GM23248 (cell line): ENCODE measurements at regions not wholly inside any gene's neighbourhood (a gene's known extent, or its start where the extent isn't known, plus 50 kb on each side); places are given as distances from the start of the nearest gene placed in this dataset.
"Not testable (repeated sequence)": the region's sequence is repeated elsewhere in the genome, so short reads cannot be mapped to it uniquely, and the experiment has no call there.

ENCODE experiments used
- DNase-seq: peaks from one replicate; pipeline ENCODE4 v3.0.0-alpha.2; 2015
- H2AFZ ChIP-seq: fragments of 200-600 bp; sonication (generic); 2 replicates; pipeline ENCODE4 v1.6.1; 2016; ENCODE audit warnings: antibody characterized with exemption
- H3F3A ChIP-seq: fragments of 200-600 bp; sonication (generic); 2 replicates; pipeline ENCODE4 v1.6.1; 2016; ENCODE audit warnings: mild to moderate bottlenecking, antibody characterized with exemption, mixed run types; ENCODE audit not compliant: insufficient read depth
- H3K27ac ChIP-seq: fragments of 200-600 bp; sonication (generic); 2 replicates; pipeline ENCODE4 v1.5.1; 2016; ENCODE audit warnings: mild to moderate bottlenecking
- H3K27me3 ChIP-seq: fragments of 200-600 bp; sonication (generic); replicated peaks from 2 replicates; pipeline ENCODE4 v1.6.1; 2016; ENCODE audit warnings: mild to moderate bottlenecking; ENCODE audit not compliant: insufficient read depth
- H3K36me3 ChIP-seq: fragments of 200-600 bp; sonication (generic); 2 replicates; pipeline ENCODE4 v1.6.1; 2016; ENCODE audit warnings: low read depth, mild to moderate bottlenecking
- H3K4me1 ChIP-seq: fragments of 200-600 bp; sonication (generic); 2 replicates; pipeline ENCODE4 v1.6.1; 2016; ENCODE audit warnings: mild to moderate bottlenecking; ENCODE audit not compliant: insufficient read depth
- H3K4me2 ChIP-seq: fragments of 200-600 bp; sonication (generic); one replicate; pipeline ENCODE4 v1.6.1; 2016; ENCODE audit warnings: mild to moderate bottlenecking; ENCODE audit not compliant: unreplicated experiment
- H3K4me3 ChIP-seq: fragments of 200-600 bp; sonication (generic); 2 replicates; pipeline ENCODE4 v1.5.1; 2016; ENCODE audit warnings: mild to moderate bottlenecking
- H3K79me2 ChIP-seq: fragments of 200-600 bp; sonication (generic); 2 replicates; pipeline ENCODE4 v1.6.1; 2016; ENCODE audit warnings: mild to moderate bottlenecking; ENCODE audit not compliant: insufficient read depth
- H3K9ac ChIP-seq: fragments of 200-600 bp; sonication (generic); 2 replicates; pipeline ENCODE4 v1.6.1; 2016; ENCODE audit warnings: mild to moderate bottlenecking
- H3K9me2 ChIP-seq: fragments of 200-600 bp; sonication (generic); 2 replicates; pipeline ENCODE4 v1.6.1; 2016; ENCODE audit warnings: mixed run types, mild to moderate bottlenecking, moderate library complexity; ENCODE audit not compliant: insufficient read depth
- H3K9me3 ChIP-seq: fragments of 200-600 bp; sonication (generic); one replicate; pipeline ENCODE4 v1.6.1; 2017; ENCODE audit warnings: low read depth
- H4K20me1 ChIP-seq: fragments of 200-600 bp; sonication (generic); 2 replicates; pipeline ENCODE4 v1.6.0; 2016; ENCODE audit not compliant: insufficient read depth
- EZH2 ChIP-seq: fragments of 200-600 bp; sonication (generic); IDR thresholded peaks from 2 replicates; pipeline ENCODE4 v1.6.1; 2018; ENCODE audit warnings: antibody characterized with exemption, mild to moderate bottlenecking; ENCODE audit not compliant: insufficient read depth, poor library complexity, severe bottlenecking
- EZH2phosphoT487 ChIP-seq: fragments of 200-600 bp; sonication (generic); IDR thresholded peaks from 2 replicates; pipeline ENCODE4 v1.6.1; 2018; ENCODE audit warnings: antibody characterized with exemption, moderate library complexity, mild to moderate bottlenecking, low read depth; ENCODE audit not compliant: insufficient read depth
- WGBS, 2 experiments: methylation state at CpG; one replicate each; pipeline ENCODE4 v1.1.6; 2015 to 2017; ENCODE audit warnings: low lambda C conversion rate in 2 of 2, low coverage in 1 of 2; ENCODE audit errors: missing lambda C conversion rate in 2 of 2; 5-methylcytosine and 5-hydroxymethylcytosine counted together
- in situ Hi-C: fragments of 300-500 bp; cut with MboI; formaldehyde crosslinking; loops from 2 replicates; pipeline ENCODE4 v1.15.0; 2020

DNA sequence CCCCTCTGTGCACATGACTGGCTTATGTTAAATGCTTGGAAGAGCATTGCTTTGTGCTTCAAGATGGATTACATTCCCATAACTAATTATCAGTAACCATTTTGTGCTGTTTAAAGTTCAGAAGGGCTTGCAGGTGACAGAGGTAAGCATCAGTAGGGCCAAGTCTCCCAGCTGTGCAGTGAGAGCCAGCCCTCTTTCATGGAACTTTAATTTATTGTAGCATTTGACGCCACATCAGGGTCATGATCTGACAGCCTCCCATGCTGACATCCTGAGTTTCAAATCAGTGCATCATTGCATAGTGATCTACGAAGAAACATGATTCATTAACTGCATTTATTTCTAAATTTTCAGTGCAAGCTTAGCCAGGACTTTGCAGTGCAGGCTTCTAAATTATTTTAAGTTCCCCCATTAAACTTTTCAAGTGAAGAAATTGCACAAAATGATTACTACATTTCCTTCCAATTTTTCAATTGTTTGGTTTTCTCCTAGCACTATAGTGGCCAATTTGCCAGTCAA lies 380.9 kb downstream of the UTRN start:
- H3K9me2 ChIP-seq, result no peaks in the 10 kb centered on the region
- H3K27ac ChIP-seq, result no peak overlapping the region
- 73 to 82% methylated on average over 2 of the region's 2 CpGs for WGBS, 2 experiments
- no peak overlapping the region for H3K4me2 ChIP-seq
- no peak overlapping the region for H3K4me3 ChIP-seq
- in situ Hi-C loops, result no loop called here
- no peaks in the 10 kb centered on the region for H4K20me1 ChIP-seq
- H3K27me3 ChIP-seq, result no peaks in the 10 kb centered on the region
- no peaks in the 10 kb centered on the region for H3K36me3 ChIP-seq
- H3K9ac ChIP-seq, result no peak overlapping the region
- no peak overlapping the region for H2AFZ ChIP-seq
- DNase-seq, result no peak
- no peak for TF ChIP-seq EZH2
- no peaks in the 10 kb centered on the region for H3F3A ChIP-seq
- peaks cover 28% of the 10 kb centered on the region for H3K79me2 ChIP-seq
- no peaks in the 10 kb centered on the region for H3K4me1 ChIP-seq
- H3K9me3 ChIP-seq, result no peaks in the 10 kb centered on the region

DNA sequence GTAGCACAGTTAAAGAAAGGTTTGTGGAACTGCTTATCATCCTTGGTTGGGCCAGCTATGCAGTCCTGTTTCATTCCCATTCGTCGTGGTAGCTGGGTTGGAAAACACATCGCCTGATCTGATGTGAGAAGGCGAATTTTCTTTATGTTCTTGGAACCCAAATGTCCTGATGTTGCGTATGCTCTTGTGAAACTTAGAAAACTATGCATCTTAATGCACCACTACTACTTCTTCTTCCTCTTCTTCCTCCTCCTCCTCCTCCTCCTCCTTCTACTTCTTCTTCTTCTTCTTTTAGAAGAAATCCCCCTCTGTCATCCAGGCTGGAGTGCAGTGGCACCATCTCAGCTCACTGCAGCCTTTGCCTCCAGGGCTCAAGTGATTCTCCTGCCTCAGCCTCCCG lies 381.6 kb downstream of the UTRN start:
- 96 to 97% methylated on average over 6 of the region's 6 CpGs for WGBS, 2 experiments
- in situ Hi-C loops, result no loop called here
- peaks cover 36% of the 10 kb centered on the region for H3K79me2 ChIP-seq
- H3K4me3 ChIP-seq, result no peak overlapping the region
- H3F3A ChIP-seq, result no peaks in the 10 kb centered on the region
- H4K20me1 ChIP-seq, result no peaks in the 10 kb centered on the region
- no peaks in the 10 kb centered on the region for H3K27me3 ChIP-seq
- H2AFZ ChIP-seq, result no peak overlapping the region
- H3K36me3 ChIP-seq, result no peaks in the 10 kb centered on the region
- H3K9ac ChIP-seq, result no peak overlapping the region
- H3K4me1 ChIP-seq, result no peaks in the 10 kb centered on the region
- H3K9me3 ChIP-seq, result no peaks in the 10 kb centered on the region
- no peak overlapping the region for H3K27ac ChIP-seq
- no peaks in the 10 kb centered on the region for H3K9me2 ChIP-seq
- TF ChIP-seq EZH2phosphoT487 (no peak), EZH2 (no peak)
- H3K4me2 ChIP-seq, result no peak overlapping the region
- no peak for DNase-seq

DNA sequence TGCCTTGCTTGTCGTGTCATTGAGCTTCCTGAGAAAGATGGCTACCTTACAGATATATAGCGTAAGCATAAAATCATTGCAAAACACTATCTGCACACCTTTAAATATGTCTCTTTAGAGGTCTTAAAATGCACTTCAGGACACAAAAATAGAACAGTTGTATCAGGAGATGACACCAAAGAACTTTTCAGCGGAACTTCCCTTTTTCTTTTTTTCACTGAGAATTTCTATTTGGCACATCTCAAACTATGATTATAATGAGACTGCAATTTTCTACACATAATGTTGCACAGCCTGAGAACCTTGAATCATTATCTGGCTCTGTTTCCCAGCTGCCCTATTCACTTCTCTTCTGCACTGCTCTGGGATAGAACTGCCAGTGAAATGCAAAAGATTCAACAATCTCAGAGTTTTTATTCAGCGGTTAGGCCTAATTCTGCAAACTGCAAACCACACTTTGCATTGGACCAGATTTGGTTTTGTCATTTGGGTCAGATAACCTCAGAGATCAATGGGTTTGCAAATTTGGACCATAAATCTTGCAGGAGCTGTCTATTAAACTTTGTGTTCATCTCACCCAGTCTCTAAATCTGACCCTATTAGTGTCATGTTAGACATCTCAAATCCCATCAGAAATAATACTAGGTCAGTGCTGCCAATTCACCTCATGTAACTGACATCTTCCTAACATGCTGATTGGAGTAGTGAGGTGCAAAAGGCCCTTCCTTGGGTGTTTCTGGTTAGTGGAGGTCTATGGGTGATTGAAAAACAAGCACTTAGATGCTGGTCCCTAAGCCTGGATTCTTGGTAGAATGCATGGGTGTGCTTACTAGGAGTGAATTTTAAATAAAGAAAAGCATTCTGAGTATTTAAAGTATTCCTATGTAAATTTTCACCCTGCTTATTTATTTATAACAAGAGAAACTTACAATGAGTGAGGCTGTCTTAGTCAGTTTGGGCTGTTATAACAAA lies 382.7 kb downstream of the UTRN start:
- no peak for DNase-seq
- Histone ChIP-seq H2AFZ (no peak overlapping the region), H3K9me2 (no peaks in the 10 kb centered on the region), H4K20me1 (no peaks in the 10 kb centered on the region; the same call in 1 of the 2 replicates), H3K79me2 (peaks cover 46% of the 10 kb centered on the region), H3K9me3 (no peaks in the 10 kb centered on the region), H3K36me3 (no peaks in the 10 kb centered on the region), H3K9ac (no peak overlapping the region), H3F3A (no peaks in the 10 kb centered on the region), H3K4me3 (no peak overlapping the region), H3K27me3 (no peaks in the 10 kb centered on the region), H3K4me1 (no peaks in the 10 kb centered on the region), H3K27ac (no peak overlapping the region), H3K4me2 (no peak overlapping the region)
- TF ChIP-seq EZH2 (no peak), EZH2phosphoT487 (no peak)
- WGBS, 2 experiments, result 97 to 98% methylated on average over 4 of the region's 4 CpGs
- in situ Hi-C loops, result no loop called here

DNA sequence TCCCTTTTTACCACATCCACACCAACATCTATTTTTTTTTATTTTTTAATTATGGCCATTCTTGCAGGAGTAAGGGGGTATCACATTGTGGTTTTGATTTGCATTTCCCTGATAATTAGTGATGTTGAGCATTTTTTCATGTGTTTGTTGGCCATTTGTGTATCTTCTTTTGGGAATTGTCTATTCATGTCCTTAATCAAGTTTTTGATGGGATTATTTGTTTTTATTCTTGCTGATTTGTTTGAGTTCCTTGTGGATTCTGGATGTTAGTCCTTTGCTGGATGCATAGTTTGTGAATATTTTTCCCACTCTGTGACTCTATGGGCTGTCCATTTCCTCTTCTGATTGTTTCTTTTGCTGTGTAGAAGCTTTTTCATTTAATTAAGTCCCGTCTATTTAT lies 385.1 kb downstream of the UTRN start:
- H3K27ac ChIP-seq, H3K9ac ChIP-seq, H3K4me2 ChIP-seq, H3K9me2 ChIP-seq, H4K20me1 ChIP-seq, H3K4me3 ChIP-seq, H3K27me3 ChIP-seq, in situ Hi-C loops, DNase-seq, H3K4me1 ChIP-seq, H3K36me3 ChIP-seq, H3K9me3 ChIP-seq, H3F3A ChIP-seq, H2AFZ ChIP-seq: not testable (repeated sequence)
- peaks cover 67% of the 10 kb centered on the region for H3K79me2 ChIP-seq
- 96 to 100% methylated on average over 1 of the region's 1 CpG for WGBS, 2 experiments
